GM12873 (cell line): ENCODE measurements at regions not wholly inside any gene's neighbourhood (a gene's known extent, or its start where the extent isn't known, plus 50 kb on each side); places are given as distances from the start of the nearest gene placed in this dataset.

Experiments
- CTCF ChIP-seq: IDR thresholded peaks from 2 replicates; pipeline ENCODE4 v1.5.1; 2012; ENCODE audit warnings: low read depth, mild to moderate bottlenecking, moderate library complexity, low read length, control low read depth; ENCODE audit not compliant: insufficient read depth; ENCODE audit errors: missing control alignments

- no peak for TF ChIP-seq CTCF
Observed at GRCh38 chr2:104429639-104430358, 424.1 kb upstream of the POU3F3 start.

- TF ChIP-seq CTCF, result no peak
Observed at GRCh38 chr2:104430359-104430740, 423.6 kb upstream of the POU3F3 start.

GRCh38 chr2:104430852-104431251, 423.1 kb upstream of the POU3F3 start:
- TF ChIP-seq CTCF, result no peak

- TF ChIP-seq CTCF, result no peak
Observed at GRCh38 chr2:104431701-104432121, 422.2 kb upstream of the POU3F3 start.

GRCh38 chr2:104432401-104432800, 421.5 kb upstream of the POU3F3 start:
- no peak for TF ChIP-seq CTCF

GRCh38 chr2:104432991-104433390, 420.9 kb upstream of the POU3F3 start:
- TF ChIP-seq CTCF, result no peak

- TF ChIP-seq CTCF, result no peak
Observed at GRCh38 chr2:104433657-104434056, 420.3 kb upstream of the POU3F3 start.

GRCh38 chr2:104434318-104434792, 419.6 kb upstream of the POU3F3 start:
- TF ChIP-seq CTCF, result no peak
